Fibroblast of lung (primary cell): ENCODE measurements at regions not wholly inside any gene's neighbourhood (a gene's known extent, or its start where the extent isn't known, plus 50 kb on each side); places are given as distances from the start of the nearest gene placed in this dataset.

Experiments used
- DNase-seq, 2 donors: peaks; one replicate each; pipeline versions ENCODE4 v3.0.0 to v3.0.0-alpha.2; 2010; ENCODE audit warnings: low read depth in 2 of 2
- H2AFZ ChIP-seq: 2 replicates; pipeline ENCODE4 v1.5.1; 2012; ENCODE audit warnings: low read length, control low read depth, inconsistent platforms
- H3K27ac ChIP-seq: 2 replicates; pipeline ENCODE4 v1.5.1; 2011; ENCODE audit warnings: low read length, control low read depth; ENCODE audit not compliant: insufficient read depth
- H3K27me3 ChIP-seq: 2 replicates; pipeline ENCODE4 v1.5.1; 2011; ENCODE audit warnings: mild to moderate bottlenecking, low read length; ENCODE audit not compliant: control insufficient read depth, insufficient read depth
- H3K36me3 ChIP-seq: 2 replicates; pipeline ENCODE4 v1.5.1; 2011; ENCODE audit warnings: low read length; ENCODE audit not compliant: control insufficient read depth, insufficient read depth
- H3K4me1 ChIP-seq: 2 replicates; pipeline ENCODE4 v1.5.1; 2011; ENCODE audit warnings: low read length; ENCODE audit not compliant: control insufficient read depth, insufficient read depth; ENCODE audit errors: extremely low read depth
- H3K4me2 ChIP-seq: 2 replicates; pipeline ENCODE4 v1.5.1; 2011; ENCODE audit warnings: low read length, control low read depth; ENCODE audit not compliant: insufficient read depth; ENCODE audit errors: extremely low read depth
- H3K4me3 ChIP-seq, 4 experiments: fragments of 200-600 bp in 1 of 4; sonication (generic) in 1 of 4; replicated peaks in 1 of 4; 2 replicates each; pipeline ENCODE4 v1.5.1; 2011 to 2016; ENCODE audit warnings: low read length in 4 of 4, low read depth in 3 of 4, mild to moderate bottlenecking in 3 of 4, control low read depth in 2 of 4, inconsistent platforms in 1 of 4, mixed read lengths in 1 of 4; ENCODE audit not compliant: insufficient read depth in 1 of 4; ENCODE audit errors: control extremely low read depth in 1 of 4
- H3K79me2 ChIP-seq: 2 replicates; pipeline ENCODE4 v1.5.1; 2012; ENCODE audit warnings: mild to moderate bottlenecking, low read length, inconsistent platforms; ENCODE audit not compliant: control insufficient read depth, insufficient read depth
- H3K9ac ChIP-seq: 2 replicates; pipeline ENCODE4 v1.5.1; 2011; ENCODE audit warnings: mild to moderate bottlenecking, low read length, control low read depth; ENCODE audit not compliant: insufficient read depth
- H3K9me3 ChIP-seq: 2 replicates; pipeline ENCODE4 v1.5.1; 2012; ENCODE audit warnings: low read depth, low read length; ENCODE audit not compliant: control insufficient read depth, insufficient read depth
- H4K20me1 ChIP-seq: 2 replicates; pipeline ENCODE4 v1.5.1; 2011; ENCODE audit warnings: low read length; ENCODE audit not compliant: control insufficient read depth, insufficient read depth; ENCODE audit errors: extremely low read depth
- EZH2 ChIP-seq: IDR thresholded peaks from 2 replicates; pipeline ENCODE4 v1.5.1; 2012; ENCODE audit warnings: low read length, control low read depth, mild to moderate bottlenecking; ENCODE audit errors: missing control alignments
- TF ChIP-seq, protein P1 (sequence below), 2 donors: IDR thresholded peaks in 1 of 2; conservative IDR thresholded peaks in 1 of 2; 1 replicate in 1 of 2; 2 replicates in 1 of 2; pipeline ENCODE4 v1.5.1; 2011 to 2012; ENCODE audit warnings: low read length in 2 of 2, control low read depth in 1 of 2, inconsistent platforms in 1 of 2, low read depth in 1 of 2, mild to moderate bottlenecking in 1 of 2

DNA sequence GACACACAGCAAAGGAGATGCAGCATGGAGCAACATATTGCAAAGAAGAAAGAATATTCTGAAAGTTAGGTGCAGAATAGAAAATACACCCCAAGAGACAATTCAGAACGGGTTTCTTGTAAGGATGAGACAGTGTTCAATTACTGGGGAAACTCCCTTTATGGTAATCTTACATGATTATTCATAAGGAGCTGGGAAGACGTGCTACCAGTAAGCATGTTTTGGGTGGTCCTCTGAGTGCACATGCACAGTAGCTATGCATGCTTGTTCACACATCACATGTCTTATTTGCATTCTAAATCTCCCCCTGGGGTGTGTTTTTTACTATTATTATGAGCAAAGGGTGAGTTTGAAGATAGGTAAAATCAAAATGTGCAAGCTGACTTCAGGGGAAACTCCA, 1448.8 kb downstream of the TECRL start:
- TF ChIP-seq, protein P1, sequence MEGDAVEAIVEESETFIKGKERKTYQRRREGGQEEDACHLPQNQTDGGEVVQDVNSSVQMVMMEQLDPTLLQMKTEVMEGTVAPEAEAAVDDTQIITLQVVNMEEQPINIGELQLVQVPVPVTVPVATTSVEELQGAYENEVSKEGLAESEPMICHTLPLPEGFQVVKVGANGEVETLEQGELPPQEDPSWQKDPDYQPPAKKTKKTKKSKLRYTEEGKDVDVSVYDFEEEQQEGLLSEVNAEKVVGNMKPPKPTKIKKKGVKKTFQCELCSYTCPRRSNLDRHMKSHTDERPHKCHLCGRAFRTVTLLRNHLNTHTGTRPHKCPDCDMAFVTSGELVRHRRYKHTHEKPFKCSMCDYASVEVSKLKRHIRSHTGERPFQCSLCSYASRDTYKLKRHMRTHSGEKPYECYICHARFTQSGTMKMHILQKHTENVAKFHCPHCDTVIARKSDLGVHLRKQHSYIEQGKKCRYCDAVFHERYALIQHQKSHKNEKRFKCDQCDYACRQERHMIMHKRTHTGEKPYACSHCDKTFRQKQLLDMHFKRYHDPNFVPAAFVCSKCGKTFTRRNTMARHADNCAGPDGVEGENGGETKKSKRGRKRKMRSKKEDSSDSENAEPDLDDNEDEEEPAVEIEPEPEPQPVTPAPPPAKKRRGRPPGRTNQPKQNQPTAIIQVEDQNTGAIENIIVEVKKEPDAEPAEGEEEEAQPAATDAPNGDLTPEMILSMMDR (conservative IDR thresholded peaks at IDR 0.05 in 1 of 2, IDR thresholded peaks at IDR 0.05 in 1 of 2; ENCODE audit: low read depth in 1 of 2, low read length in 2 of 2) = no peak
- no peak for TF ChIP-seq EZH2
- no peak overlapping the region for H3K27ac ChIP-seq

GRCh38 chr4:62953752-62954151, 1455.5 kb downstream of the TECRL start:
- Histone ChIP-seq H3K36me3 (no peaks in the 10 kb centered on the region), H3K27me3 (no peaks in the 10 kb centered on the region), H2AFZ (no peak overlapping the region), H3K27ac (no peak overlapping the region), H3K4me3 (no peak overlapping the region), H3K4me2 (no peak overlapping the region), H3K4me1 (no peaks in the 10 kb centered on the region), H3K9me3 (no peaks in the 10 kb centered on the region), H3K9ac (no peak overlapping the region), H3K79me2 (no peaks in the 10 kb centered on the region), H4K20me1 (no peaks in the 10 kb centered on the region)
- TF ChIP-seq, protein P1 (conservative IDR thresholded peaks at IDR 0.05 in 1 of 2, IDR thresholded peaks at IDR 0.05 in 1 of 2; ENCODE audit: low read depth in 1 of 2, low read length in 2 of 2) = no peak
- no peak for TF ChIP-seq EZH2
- DNase-seq = no peak

More for the DNA sequence above, 1448.8 kb downstream of the TECRL start:
- H3K4me2 ChIP-seq = no peak overlapping the region
- no peak overlapping the region for H3K4me3 ChIP-seq
- no peak for DNase-seq
- no peaks in the 10 kb centered on the region for H3K4me1 ChIP-seq
- no peak overlapping the region for H3K9ac ChIP-seq
- no peaks in the 10 kb centered on the region for H3K27me3 ChIP-seq
- H3K79me2 ChIP-seq = no peaks in the 10 kb centered on the region
- no peaks in the 10 kb centered on the region for H3K9me3 ChIP-seq
- no peaks in the 10 kb centered on the region for H4K20me1 ChIP-seq
- H3K36me3 ChIP-seq = no peaks in the 10 kb centered on the region
- H2AFZ ChIP-seq = no peak overlapping the region

DNA sequence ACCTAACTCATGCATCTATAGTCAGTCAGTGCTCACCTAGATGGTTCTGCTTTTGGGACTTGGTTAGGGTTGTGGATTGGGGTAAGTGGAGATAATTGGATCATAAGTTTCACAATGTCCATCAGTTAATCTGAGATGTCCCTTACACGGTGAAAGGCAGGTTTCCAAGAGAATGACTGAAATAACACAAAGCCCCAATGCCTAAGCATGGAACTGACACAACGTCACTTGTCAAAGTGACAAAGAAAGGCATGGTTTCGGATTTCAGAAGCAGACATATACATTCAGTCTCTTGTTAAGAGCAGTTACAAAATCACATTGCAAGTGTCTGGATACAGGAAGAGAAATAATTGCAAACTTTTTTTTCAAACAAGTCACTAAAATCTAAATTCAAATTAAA, 1456.9 kb downstream of the TECRL start:
- Histone ChIP-seq H3K79me2 (no peaks in the 10 kb centered on the region), H3K4me3 (no peak overlapping the region), H2AFZ (no peak overlapping the region), H3K36me3 (no peaks in the 10 kb centered on the region), H3K9me3 (no peaks in the 10 kb centered on the region), H3K4me2 (no peak overlapping the region), H3K27me3 (no peaks in the 10 kb centered on the region), H4K20me1 (no peaks in the 10 kb centered on the region), H3K27ac (no peak overlapping the region), H3K9ac (no peak overlapping the region), H3K4me1 (no peaks in the 10 kb centered on the region)
- DNase-seq = no peak
- no peak for TF ChIP-seq EZH2
- TF ChIP-seq, protein P1 (conservative IDR thresholded peaks at IDR 0.05 in 1 of 2, IDR thresholded peaks at IDR 0.05 in 1 of 2; ENCODE audit: low read depth in 1 of 2, low read length in 2 of 2) = no peak
